Peyer's patch (tissue), 4 donors: ENCODE measurements at regions not wholly inside any gene's neighbourhood (a gene's known extent, or its start where the extent isn't known, plus 50 kb on each side); places are given as distances from the start of the nearest gene placed in this dataset.
"Not testable (repeated sequence)": the region's sequence is repeated elsewhere in the genome, so short reads cannot be mapped to it uniquely, and the experiment has no call there.

Experiments used
- DNase-seq, 3 donors: peaks; one replicate each; pipeline ENCODE4 v3.0.0-alpha.2; 2017 to 2019
- H3K27ac ChIP-seq, 4 donors: fragments of 200-600 bp; sonication (generic); one replicate each; pipeline ENCODE4 v1.5.1; 2016 to 2019
- H3K27me3 ChIP-seq, 2 donors: fragments of 200-600 bp; sonication (generic); one replicate each; pipeline ENCODE4 v1.5.1; 2019
- H3K36me3 ChIP-seq, 3 donors: fragments of 200-600 bp; sonication (generic); one replicate each; pipeline ENCODE4 v1.5.1; 2016 to 2019
- H3K4me1 ChIP-seq, 4 donors: fragments of 200-600 bp; sonication (generic); one replicate each; pipeline ENCODE4 v1.5.1; 2016 to 2019
- H3K4me3 ChIP-seq, 4 donors: fragments of 200-600 bp; sonication (generic); 1 replicate in 3 of 4; 2 replicates in 1 of 4; pipeline ENCODE4 v1.5.1; 2016 to 2019; ENCODE audit warnings: mild to moderate bottlenecking in 1 of 4
- H3K9me3 ChIP-seq, 4 donors: fragments of 200-600 bp; sonication (generic); one replicate each; pipeline ENCODE4 v1.5.1; 2016 to 2019; ENCODE audit warnings: mild to moderate bottlenecking in 1 of 4
- CTCF ChIP-seq, 6 experiments: fragments of 450-650 bp in 4 of 6; fragments of 200-600 bp in 2 of 6; sonication (generic) in 1 of 6; IDR thresholded peaks; one replicate each; pipeline ENCODE4 v1.5.1; 2017 to 2019; ENCODE audit warnings: antibody characterized with exemption in 6 of 6, mild to moderate bottlenecking in 3 of 6, moderate library complexity in 1 of 6
- POLR2A ChIP-seq, 2 donors: fragments of 450-650 bp; IDR thresholded peaks; one replicate each; pipeline ENCODE4 v1.5.1; 2017; ENCODE audit warnings: antibody characterized with exemption in 2 of 2, mild to moderate bottlenecking in 2 of 2, moderate library complexity in 2 of 2

GRCh38 chr1:220426989-220427388, 100.9 kb upstream of the MARK1 start:
- no peak for TF ChIP-seq CTCF (IDR thresholded peaks at IDR 0.05)
- no peak for TF ChIP-seq POLR2A (IDR thresholded peaks at IDR 0.05)
- no peaks in the 10 kb centered on the region for H3K4me1 ChIP-seq
- H3K9me3 ChIP-seq, result no peaks in the 10 kb centered on the region
- no peaks in the 10 kb centered on the region for H3K36me3 ChIP-seq
- no peaks in the 10 kb centered on the region for H3K27me3 ChIP-seq
- no peak overlapping the region for H3K27ac ChIP-seq
- no peak for DNase-seq
- H3K4me3 ChIP-seq, result no peak overlapping the region

GRCh38 chr1:220425852-220426251, 102.1 kb upstream of the MARK1 start:
- Histone ChIP-seq H3K36me3 (no peaks in the 10 kb centered on the region), H3K27me3 (no peaks in the 10 kb centered on the region), H3K4me3 (no peak overlapping the region), H3K4me1 (no peaks in the 10 kb centered on the region), H3K9me3 (no peaks in the 10 kb centered on the region), H3K27ac (no peak overlapping the region)
- TF ChIP-seq CTCF (IDR thresholded peaks at IDR 0.05), result no peak
- TF ChIP-seq POLR2A (IDR thresholded peaks at IDR 0.05), result no peak
- no peak for DNase-seq

- Histone ChIP-seq H3K4me1 (no peaks in the 10 kb centered on the region), H3K4me3 (no peak overlapping the region), H3K9me3 (no peaks in the 10 kb centered on the region), H3K27ac (no peak overlapping the region), H3K36me3 (no peaks in the 10 kb centered on the region), H3K27me3 (no peaks in the 10 kb centered on the region)
- TF ChIP-seq CTCF (IDR thresholded peaks at IDR 0.05), result no peak
- no peak for TF ChIP-seq POLR2A (IDR thresholded peaks at IDR 0.05)
- no peak for DNase-seq
Measured at GRCh38 chr1:220421508-220421907, 106.4 kb upstream of the MARK1 start.

- Histone ChIP-seq H3K4me1 (no peaks in the 10 kb centered on the region), H3K9me3 (no peaks in the 10 kb centered on the region), H3K27ac (no peak overlapping the region), H3K36me3 (no peaks in the 10 kb centered on the region), H3K27me3 (no peaks in the 10 kb centered on the region), H3K4me3 (no peak overlapping the region)
- TF ChIP-seq CTCF (IDR thresholded peaks at IDR 0.05), result no peak
- no peak for TF ChIP-seq POLR2A (IDR thresholded peaks at IDR 0.05)
- DNase-seq, result no peak
Measured at GRCh38 chr1:220420726-220421125, 107.2 kb upstream of the MARK1 start.

- H3K4me1 ChIP-seq, DNase-seq, H3K27ac ChIP-seq, H3K27me3 ChIP-seq, H3K36me3 ChIP-seq, H3K9me3 ChIP-seq, H3K4me3 ChIP-seq: not testable (repeated sequence)
Measured at GRCh38 chr1:220412382-220412781, 115.6 kb upstream of the MARK1 start.

- Histone ChIP-seq H3K4me3 (no peak overlapping the region), H3K9me3 (no peaks in the 10 kb centered on the region), H3K27me3 (no peaks in the 10 kb centered on the region), H3K36me3 (no peaks in the 10 kb centered on the region), H3K4me1 (no peaks in the 10 kb centered on the region), H3K27ac (no peak overlapping the region)
- TF ChIP-seq CTCF (IDR thresholded peaks at IDR 0.05), result no peak
- no peak for TF ChIP-seq POLR2A (IDR thresholded peaks at IDR 0.05)
- no peak for DNase-seq
Measured at GRCh38 chr1:220410611-220411010, 117.3 kb upstream of the MARK1 start.
